Stimulated activated CD4-positive, alpha-beta T cell treated with anti-CD3 and anti-CD28 coated beads, Interleukin-4, amount 100 ng/mL, for 24 hours (primary cell): ENCODE measurements at regions not wholly inside any gene's neighbourhood (a gene's known extent, or its start where the extent isn't known, plus 50 kb on each side); places are given as distances from the start of the nearest gene placed in this dataset.

Source experiments
- DNase-seq: peaks from one replicate; pipeline ENCODE4 v3.0.0-alpha.2; 2020

DNA sequence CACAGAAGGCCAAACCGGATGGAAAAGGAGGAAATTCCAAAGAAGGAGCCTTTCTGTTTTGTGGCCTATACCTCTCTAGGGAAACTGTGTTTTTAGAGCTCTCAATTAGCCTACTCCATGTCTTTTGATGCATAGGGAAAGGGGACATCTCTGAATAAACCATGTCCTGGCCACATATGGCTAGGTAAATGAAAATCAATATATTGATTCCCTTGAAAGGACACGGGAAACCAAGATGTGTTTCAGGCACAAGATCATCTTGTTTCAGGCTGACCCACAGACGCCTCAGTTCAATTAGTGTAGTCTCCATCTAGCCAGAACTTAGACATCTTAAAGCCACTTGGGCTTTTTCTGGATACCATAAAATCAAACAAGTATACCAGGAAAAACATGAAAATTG, 363.1 kb downstream of the ENC1 start:
- no peak for DNase-seq

DNA sequence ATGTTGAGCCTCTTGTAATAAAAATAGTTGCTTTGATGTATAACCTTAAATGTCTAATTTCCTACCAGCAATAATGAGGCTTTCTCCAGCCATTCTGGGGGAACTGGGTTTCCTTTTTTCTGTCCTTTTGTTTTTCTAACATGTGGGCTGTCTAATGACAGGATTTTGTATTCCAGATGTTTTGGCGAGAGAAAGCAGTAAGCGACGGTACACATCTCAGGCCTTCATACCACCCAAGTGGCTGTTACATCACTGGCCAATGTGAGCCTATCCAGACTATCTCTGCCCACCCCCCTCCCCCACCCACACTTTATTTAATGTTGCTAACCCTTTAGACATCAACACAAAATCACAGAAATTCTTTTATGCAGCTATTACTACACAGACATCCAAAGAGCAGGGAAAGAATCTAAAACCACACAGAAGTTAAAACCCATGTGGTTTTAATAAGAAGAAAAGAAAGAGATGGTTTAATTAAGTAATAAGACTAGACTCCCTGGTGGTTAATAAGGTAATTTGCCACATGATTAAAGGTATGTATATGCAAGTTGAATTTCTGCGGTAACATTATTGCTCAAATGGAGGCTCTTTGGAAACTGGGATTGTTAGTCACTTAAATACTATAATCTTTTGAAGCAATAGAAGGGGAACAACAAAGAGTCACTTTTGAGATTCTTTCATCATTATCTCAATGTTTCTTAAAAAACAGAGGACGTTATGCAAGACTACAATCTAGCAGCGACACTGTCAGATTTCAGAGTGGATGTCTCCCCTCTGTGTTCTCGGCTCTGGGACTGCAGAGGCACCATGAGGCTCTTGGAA, 365.1 kb downstream of the ENC1 start:
- no peak for DNase-seq

GRCh38 chr5:74274326-74274725, 366.2 kb downstream of the ENC1 start:
- no peak for DNase-seq

DNA sequence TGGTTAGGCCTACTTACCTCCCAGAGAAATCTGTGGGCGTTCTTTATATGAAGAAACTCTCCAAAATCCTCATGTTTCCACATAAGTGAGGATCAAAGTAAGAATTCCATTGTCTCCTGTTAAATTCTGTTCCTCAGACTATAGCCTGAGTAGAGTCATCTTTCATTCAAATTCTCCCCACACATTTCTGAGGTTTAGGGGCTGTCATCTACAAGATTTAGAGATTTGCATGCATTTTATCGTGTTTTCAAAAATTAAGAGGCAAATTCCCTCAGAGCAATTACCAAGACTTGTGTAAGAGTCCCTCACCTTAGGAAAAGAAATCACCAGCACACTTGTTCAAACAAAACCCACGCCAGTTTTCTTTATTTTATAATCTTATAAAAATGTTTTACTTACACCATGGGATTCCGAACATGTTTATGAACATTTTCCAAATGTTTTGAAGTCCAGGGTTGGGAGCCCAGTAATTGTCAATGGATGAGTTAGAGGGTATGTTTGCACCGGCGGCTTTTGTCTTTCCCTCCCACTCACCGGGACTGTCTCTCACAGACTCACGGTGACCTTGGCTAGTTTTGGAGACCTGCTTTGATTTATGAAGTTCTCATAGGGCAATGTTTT, 367.6 kb downstream of the ENC1 start:
- DNase-seq: no peak

DNA sequence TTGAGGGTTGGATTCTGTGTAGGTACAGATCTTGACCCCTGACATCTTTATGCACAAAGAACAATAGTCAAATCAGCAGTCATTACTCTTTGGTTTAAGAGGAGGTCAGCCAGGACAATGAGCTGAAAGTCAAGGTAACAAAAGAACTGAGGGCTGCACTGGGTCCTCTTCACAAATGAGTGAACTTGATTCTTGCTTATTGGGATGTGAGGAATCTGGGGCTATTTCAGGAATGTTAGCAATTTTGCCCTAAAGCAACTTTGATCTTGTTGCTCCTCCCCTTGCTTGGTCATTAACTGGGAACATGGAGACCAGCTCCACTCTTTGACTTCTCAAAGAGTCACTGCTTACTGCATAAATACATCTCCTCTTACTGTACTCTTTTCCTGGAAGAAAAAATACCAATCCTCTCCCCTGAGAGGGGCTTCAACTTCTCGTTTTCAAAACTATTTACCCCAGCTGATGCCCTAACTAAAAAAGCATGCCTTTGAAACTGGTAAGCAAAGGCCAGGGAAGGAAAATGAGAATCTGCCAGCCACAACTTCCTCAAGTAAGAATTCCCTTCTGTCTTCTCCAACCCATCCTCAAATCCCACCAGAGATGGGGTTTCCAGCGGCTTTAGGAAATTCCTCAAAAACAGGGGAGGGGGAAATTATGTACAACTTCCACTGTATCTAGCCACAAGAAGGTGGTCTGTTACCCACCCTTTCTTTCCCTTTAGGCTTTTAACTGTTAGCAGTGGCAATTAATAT, 368.3 kb downstream of the ENC1 start:
- DNase-seq: no peak

GRCh38 chr5:74268297-74268696, 372.2 kb downstream of the ENC1 start:
- no peak for DNase-seq

DNA sequence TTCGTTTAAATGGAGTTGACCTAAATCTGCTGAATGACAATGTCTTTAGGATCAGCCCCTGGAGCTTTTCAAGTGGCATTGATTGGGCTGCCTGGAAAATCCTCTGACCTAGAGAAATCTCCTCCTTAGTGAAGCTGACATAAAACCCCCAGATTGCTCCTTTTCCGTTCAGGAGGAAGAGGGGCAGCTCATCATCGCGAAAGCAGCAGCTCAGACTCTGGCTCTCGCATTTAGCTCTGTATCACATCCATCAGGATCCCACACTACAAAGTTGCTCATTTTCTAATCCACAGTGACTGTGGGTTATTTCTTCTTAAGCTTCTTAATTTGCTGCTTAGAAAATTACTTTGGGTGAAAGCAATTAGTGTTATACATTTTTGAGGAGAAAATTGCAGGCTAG, 373.7 kb downstream of the ENC1 start:
- no peak for DNase-seq

- no peak for DNase-seq
These were observed 374.4 kb downstream of the ENC1 start for GRCh38 chr5:74266132-74266531.

GRCh38 chr5:74262544-74263207, 377.9 kb downstream of the ENC1 start:
- no peak for DNase-seq

- DNase-seq: no peak
These were observed 378.7 kb downstream of the ENC1 start for GRCh38 chr5:74261866-74262265.

DNA sequence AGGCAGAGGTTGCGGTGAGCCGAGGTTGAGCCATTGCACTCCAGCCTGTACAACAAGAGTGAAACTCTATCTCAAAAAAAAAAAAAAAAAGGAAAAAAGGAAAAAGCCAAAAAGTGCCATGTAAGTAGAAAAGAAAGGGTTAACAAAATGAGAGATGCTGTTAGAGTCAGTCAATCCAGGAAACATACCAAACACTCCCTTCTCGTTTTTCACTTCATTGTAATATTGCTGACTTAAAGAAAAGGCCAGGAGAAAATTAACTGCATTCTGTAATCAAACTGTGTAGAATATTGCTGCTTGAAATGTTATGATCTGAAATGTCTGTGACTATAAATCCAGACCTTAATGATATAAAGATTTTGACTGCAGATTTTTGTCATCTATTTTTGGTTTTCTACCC, 379.1 kb downstream of the ENC1 start:
- DNase-seq: no peak

DNA sequence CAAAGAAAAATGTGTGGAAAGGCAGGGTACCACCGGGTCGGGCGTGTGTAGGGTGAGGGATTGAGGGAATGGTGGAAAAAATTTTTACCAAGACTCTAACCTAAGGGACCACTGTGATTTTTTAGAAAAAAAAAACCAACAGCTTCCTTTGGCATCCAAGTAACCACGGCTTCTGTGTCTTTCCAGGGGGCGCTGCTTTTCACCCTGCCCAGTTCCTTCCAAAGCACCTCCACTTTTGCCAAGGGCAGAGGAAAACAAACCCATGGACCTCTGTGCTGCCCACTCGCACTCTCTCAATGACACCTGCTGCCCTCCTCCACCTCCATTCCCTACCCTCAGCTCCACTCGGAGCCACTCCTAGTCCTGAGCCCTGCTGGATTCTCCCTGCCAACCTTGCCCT, 381.0 kb downstream of the ENC1 start:
- DNase-seq: no peak

DNA sequence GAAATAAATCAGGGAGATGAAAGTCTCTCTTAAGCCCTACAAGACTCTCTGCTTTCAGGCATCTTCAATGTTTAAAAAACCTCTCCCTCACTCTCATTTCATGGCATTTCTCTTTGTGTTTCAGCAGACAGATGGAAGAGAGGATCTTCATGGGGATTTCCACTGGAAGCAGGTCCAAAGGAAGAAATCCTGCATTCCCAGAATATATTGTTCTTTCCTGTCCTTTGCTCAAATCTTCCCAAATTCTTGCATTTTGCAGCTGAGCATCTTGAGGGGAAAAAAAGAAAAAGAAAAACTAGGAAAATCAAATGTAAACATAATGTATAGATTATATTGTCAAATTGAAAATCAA, 382.2 kb downstream of the ENC1 start:
- no peak for DNase-seq

GRCh38 chr5:74257645-74258313, 382.7 kb downstream of the ENC1 start:
- DNase-seq: no peak

- DNase-seq: no peak
These were observed 383.4 kb downstream of the ENC1 start for GRCh38 chr5:74257060-74257527.

GRCh38 chr5:74255692-74256392, 384.7 kb downstream of the ENC1 start:
- DNase-seq: no peak

DNA sequence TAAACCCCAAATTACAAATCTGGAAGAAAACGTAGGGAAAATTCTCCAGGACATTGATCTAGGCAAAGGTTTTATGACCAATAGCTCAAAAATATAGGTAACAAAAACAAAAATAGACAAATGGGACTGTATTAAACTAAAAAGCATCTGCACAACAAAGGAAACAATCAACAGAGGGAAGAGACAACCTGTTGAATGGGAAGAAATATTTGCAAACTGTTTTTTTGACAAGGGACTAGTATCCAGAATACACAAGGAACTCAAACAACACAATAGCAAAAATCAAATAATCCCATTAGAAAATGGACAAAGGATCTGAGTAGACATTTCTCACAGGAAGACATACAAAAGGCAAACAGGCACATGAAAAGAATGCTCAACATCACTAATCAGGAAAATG, 386.3 kb downstream of the ENC1 start:
- DNase-seq: no peak

GRCh38 chr5:74252044-74252443, 388.5 kb downstream of the ENC1 start:
- DNase-seq: no peak

- DNase-seq: no peak
These were observed 389.1 kb downstream of the ENC1 start for GRCh38 chr5:74251141-74252035.

GRCh38 chr5:74250304-74251102, 390.0 kb downstream of the ENC1 start:
- no peak for DNase-seq
